NCI-H1105 (cell line): ENCODE measurements at regions not wholly inside any gene's neighbourhood (a gene's known extent, or its start where the extent isn't known, plus 50 kb on each side); places are given as distances from the start of the nearest gene placed in this dataset.

Source experiments
- DNase-seq: peaks from one replicate; lab custom pipeline; 2025; lab: John Stamatoyannopoulos, UW

- DNase-seq: no peak
Measured at GRCh38 chr5:111582451-111582850, 70.1 kb upstream of the STARD4 start.

DNA sequence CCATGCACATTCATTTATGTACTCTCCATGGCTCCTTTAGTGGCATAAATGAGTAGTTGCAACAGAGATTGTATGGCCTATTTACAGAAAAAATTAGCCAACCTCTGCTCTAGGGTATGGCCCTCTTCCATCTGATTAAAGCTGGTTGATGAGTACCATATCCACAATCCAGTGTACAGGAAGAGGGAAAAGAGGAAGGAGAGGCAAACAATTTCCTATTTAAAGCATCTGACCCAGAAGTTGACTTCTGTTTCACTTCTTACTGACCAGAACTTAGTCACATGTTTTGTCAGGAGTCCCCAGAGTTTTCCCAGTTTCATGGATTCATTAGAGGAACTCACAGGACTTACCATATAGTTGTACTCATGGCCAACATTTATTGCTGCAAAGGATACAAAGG is 68.6 kb upstream of the STARD4 start:
- DNase-seq: no peak

GRCh38 chr5:111574311-111574710 is 62.0 kb upstream of the STARD4 start:
- DNase-seq: no peak

GRCh38 chr5:111572561-111572960 is 60.2 kb upstream of the STARD4 start:
- DNase-seq: no peak

DNA sequence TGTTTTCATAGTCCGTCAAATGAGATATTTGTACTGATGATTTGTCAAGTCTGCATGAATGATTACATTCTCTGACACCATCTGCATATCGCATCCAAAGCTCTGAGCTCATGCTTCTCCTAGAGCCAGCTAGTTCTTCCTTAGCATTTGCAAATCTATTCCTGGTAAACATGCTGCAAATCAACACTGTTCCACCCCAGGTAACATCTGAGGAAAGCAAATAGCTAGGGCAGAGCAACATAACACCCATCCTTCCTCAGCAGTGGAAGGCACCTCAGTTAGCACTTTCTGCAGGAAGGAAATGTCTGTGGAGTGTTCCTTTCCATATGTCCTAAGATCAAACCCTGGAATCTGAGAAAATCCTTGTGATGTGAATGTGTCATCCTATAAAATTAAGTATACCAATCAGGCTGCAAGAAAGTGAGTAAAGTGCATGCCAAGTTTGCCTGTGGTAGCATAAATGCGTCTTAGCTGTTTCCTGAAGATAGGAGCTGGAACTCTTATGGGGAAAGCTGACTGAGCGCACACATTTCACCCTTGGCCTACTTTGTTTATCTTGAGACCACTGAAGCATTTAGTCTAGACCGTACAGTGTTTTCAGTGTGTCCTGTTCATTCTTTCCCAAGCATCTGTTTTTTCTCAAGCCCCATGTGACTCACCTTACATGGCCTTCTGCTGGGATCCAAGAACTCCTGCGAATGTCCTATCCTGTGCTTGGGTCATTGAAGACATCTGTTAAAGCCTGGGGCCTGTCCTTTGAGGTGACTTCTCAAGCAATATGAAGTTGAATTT is 50.9 kb upstream of the STARD4 start:
- no peak for DNase-seq

GRCh38 chr5:111562561-111562960 is 50.2 kb upstream of the STARD4 start:
- no peak for DNase-seq
